Glutamatergic neuron (in vitro differentiated cells): ENCODE measurements at regions not wholly inside any gene's neighbourhood (a gene's known extent, or its start where the extent isn't known, plus 50 kb on each side); places are given as distances from the start of the nearest gene placed in this dataset.

Source experiments
- DNase-seq: peaks from one replicate; pipeline ENCODE4 v3.0.0; 2022
- H3K27ac Mint-ChIP-seq: one replicate; pipeline ENCODE4 v1.8.0; 2020; ENCODE audit warnings: mild to moderate bottlenecking, mixed read lengths, inconsistent platforms; ENCODE audit not compliant: unreplicated experiment
- H3K27me3 Mint-ChIP-seq: one replicate; pipeline ENCODE4 v1.8.0; 2020; ENCODE audit warnings: mild to moderate bottlenecking, moderate library complexity, mixed read lengths, inconsistent platforms; ENCODE audit not compliant: unreplicated experiment
- H3K36me3 Mint-ChIP-seq: one replicate; pipeline ENCODE4 v1.8.0; 2020; ENCODE audit warnings: mild to moderate bottlenecking, mixed read lengths, inconsistent platforms; ENCODE audit not compliant: unreplicated experiment
- H3K4me1 Mint-ChIP-seq: one replicate; pipeline ENCODE4 v1.8.0; 2020; ENCODE audit warnings: mild to moderate bottlenecking, low read depth, mixed read lengths, inconsistent platforms; ENCODE audit not compliant: unreplicated experiment
- H3K4me3 Mint-ChIP-seq: one replicate; pipeline ENCODE4 v1.8.0; 2020; ENCODE audit warnings: mild to moderate bottlenecking, mixed read lengths, inconsistent platforms; ENCODE audit not compliant: unreplicated experiment
- H3K9me3 Mint-ChIP-seq: one replicate; pipeline ENCODE4 v1.8.0; 2020; ENCODE audit warnings: mild to moderate bottlenecking, moderate library complexity, mixed read lengths, inconsistent platforms; ENCODE audit not compliant: unreplicated experiment
- CTCF ChIP-seq: fragments of 200-600 bp; sonication (generic); IDR thresholded peaks from one replicate; pipeline ENCODE4 v1.5.0; 2021; ENCODE audit not compliant: partially characterized antibody, unreplicated experiment

DNA sequence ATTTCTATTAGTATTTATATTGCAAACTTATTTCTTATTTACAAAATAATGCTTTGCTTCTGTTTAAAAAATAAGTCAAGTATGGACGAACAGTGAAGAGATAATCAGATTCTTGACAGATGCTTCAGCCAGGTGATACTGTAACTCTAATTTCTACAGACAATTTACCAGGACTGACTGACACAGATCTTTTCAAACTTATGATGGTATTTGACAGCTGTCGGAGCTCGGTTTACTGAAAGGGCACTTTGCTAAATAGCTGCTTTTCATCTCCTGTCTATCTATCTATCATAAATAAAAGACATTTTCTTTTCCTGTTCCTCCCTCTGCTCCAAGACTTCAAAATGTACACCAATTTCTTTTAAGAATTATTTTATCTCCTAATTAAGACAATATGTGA lies 422.5 kb upstream of the SLC8A1 start:
- TF ChIP-seq CTCF = no peak
- no peak for DNase-seq
- H3K4me3 Mint-ChIP-seq = no peak overlapping the region
- H3K27ac Mint-ChIP-seq = no peak overlapping the region
- no peaks in the 10 kb centered on the region for H3K36me3 Mint-ChIP-seq
- no peaks in the 10 kb centered on the region for H3K4me1 Mint-ChIP-seq
- no peaks in the 10 kb centered on the region for H3K27me3 Mint-ChIP-seq
- no peaks in the 10 kb centered on the region for H3K9me3 Mint-ChIP-seq

DNA sequence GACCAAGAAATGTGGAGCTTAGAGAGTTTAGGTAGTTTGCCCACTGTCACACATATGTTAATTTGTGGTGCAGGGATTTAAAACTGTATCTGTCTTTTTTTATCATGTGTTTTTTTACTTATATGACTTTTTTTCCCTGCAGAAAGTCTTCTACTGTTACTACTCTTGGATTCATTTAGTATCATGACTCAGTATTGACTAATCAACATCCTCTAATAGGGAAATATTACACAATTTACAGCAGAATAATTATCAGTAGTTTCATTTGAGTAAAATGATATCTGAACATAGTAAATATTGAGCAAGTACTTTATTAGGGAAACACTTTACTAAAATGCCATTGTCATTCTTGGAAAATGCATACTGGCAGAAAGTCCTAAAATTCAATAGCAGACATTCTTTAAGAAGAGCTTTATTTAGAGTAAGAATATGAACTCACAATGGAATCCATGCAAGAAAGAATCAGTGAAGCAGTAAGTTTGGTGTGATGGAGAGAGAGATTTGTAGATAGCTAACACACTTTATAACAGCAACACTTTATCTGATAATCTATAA lies 425.9 kb upstream of the SLC8A1 start:
- no peak overlapping the region for H3K27ac Mint-ChIP-seq
- H3K27me3 Mint-ChIP-seq = no peaks in the 10 kb centered on the region
- H3K9me3 Mint-ChIP-seq = no peaks in the 10 kb centered on the region
- no peak for DNase-seq
- H3K4me3 Mint-ChIP-seq = no peak overlapping the region
- H3K4me1 Mint-ChIP-seq = no peaks in the 10 kb centered on the region
- H3K36me3 Mint-ChIP-seq = no peaks in the 10 kb centered on the region
- TF ChIP-seq CTCF = no peak

- no peaks in the 10 kb centered on the region for H3K27me3 Mint-ChIP-seq
- no peak for DNase-seq
- TF ChIP-seq CTCF = no peak
- no peak overlapping the region for H3K4me3 Mint-ChIP-seq
- H3K36me3 Mint-ChIP-seq = no peaks in the 10 kb centered on the region
- H3K27ac Mint-ChIP-seq = no peak overlapping the region
- no peaks in the 10 kb centered on the region for H3K9me3 Mint-ChIP-seq
- no peaks in the 10 kb centered on the region for H3K4me1 Mint-ChIP-seq
Observed at GRCh38 chr2:40879305-40879704, 427.4 kb upstream of the SLC8A1 start.

DNA sequence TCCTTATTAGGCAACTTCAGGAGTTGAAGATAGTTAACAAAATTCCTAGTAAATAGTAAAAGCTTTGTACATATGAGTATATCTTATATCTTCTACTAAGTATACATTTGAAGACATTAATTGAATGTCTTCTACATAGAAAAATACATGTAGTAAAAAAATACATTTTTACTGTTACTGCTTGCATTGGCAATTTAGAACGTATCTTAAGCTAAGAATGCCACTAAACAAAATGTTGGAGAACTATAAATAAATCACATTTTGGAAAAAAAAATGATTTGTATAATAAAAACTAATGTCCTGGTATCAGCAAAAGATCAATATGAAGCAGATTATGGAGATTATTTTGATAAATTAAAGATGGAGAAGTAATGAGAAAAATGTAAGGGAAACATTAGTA lies 434.2 kb upstream of the SLC8A1 start:
- TF ChIP-seq CTCF = no peak
- no peak overlapping the region for H3K27ac Mint-ChIP-seq
- no peak for DNase-seq
- no peak overlapping the region for H3K4me3 Mint-ChIP-seq
- H3K27me3 Mint-ChIP-seq = no peaks in the 10 kb centered on the region
- H3K36me3 Mint-ChIP-seq = no peaks in the 10 kb centered on the region
- H3K9me3 Mint-ChIP-seq = no peaks in the 10 kb centered on the region
- H3K4me1 Mint-ChIP-seq = no peaks in the 10 kb centered on the region

- Mint-ChIP-seq H3K36me3 (no peaks in the 10 kb centered on the region), H3K4me1 (no peaks in the 10 kb centered on the region), H3K4me3 (no peak overlapping the region), H3K27me3 (no peaks in the 10 kb centered on the region), H3K27ac (no peak overlapping the region), H3K9me3 (no peaks in the 10 kb centered on the region)
- no peak for DNase-seq
- TF ChIP-seq CTCF = no peak
Observed at GRCh38 chr2:40886655-40887054, 434.8 kb upstream of the SLC8A1 start.
